CD4-positive, CD25-positive, alpha-beta regulatory T cell (primary cell): ENCODE measurements at regions not wholly inside any gene's neighbourhood (a gene's known extent, or its start where the extent isn't known, plus 50 kb on each side); places are given as distances from the start of the nearest gene placed in this dataset.
"Not testable (repeated sequence)": the region's sequence is repeated elsewhere in the genome, so short reads cannot be mapped to it uniquely, and the experiment has no call there.

ENCODE experiments used
- ATAC-seq, 2 donors: fragments of 150-1000 bp; cut with Tn5 transposase; one replicate each; pipeline ENCODE4 v1.10.0; 2021; ENCODE audit warnings: low read depth in 2 of 2, moderate number of reproducible peaks in 2 of 2, moderate library complexity in 1 of 2
- DNase-seq, 3 donors: peaks; one replicate each; pipeline versions ENCODE4 v3.0.0 to v3.0.0-alpha.2; 2012 to 2022; ENCODE audit warnings: mixed read lengths in 1 of 3
- H3K27ac ChIP-seq: one replicate; pipeline ENCODE4 v1.7.0; 2013; ENCODE audit warnings: mild to moderate bottlenecking, low read length; ENCODE audit not compliant: insufficient read depth, poor library complexity, severe bottlenecking
- H3K27me3 ChIP-seq: one replicate; pipeline ENCODE4 v1.7.0; 2013; ENCODE audit warnings: low read length; ENCODE audit not compliant: control insufficient read depth, insufficient read depth
- H3K36me3 ChIP-seq: one replicate; pipeline ENCODE4 v1.7.0; 2013; ENCODE audit warnings: mild to moderate bottlenecking, low read length, moderate library complexity; ENCODE audit not compliant: control insufficient read depth, insufficient read depth
- H3K4me1 ChIP-seq: 2 replicates; pipeline ENCODE4 v1.7.0; 2013; ENCODE audit warnings: mild to moderate bottlenecking, low read length; ENCODE audit not compliant: insufficient read depth, control insufficient read depth, poor library complexity, severe bottlenecking
- H3K4me3 ChIP-seq: one replicate; pipeline ENCODE4 v1.7.0; 2013; ENCODE audit warnings: low read depth, mild to moderate bottlenecking, low read length, moderate library complexity
- H3K9me3 ChIP-seq, 2 experiments: 1 replicate in 1 of 2; 2 replicates in 1 of 2; pipeline ENCODE4 v1.7.0; 2013; ENCODE audit warnings: low read length in 2 of 2, mild to moderate bottlenecking in 1 of 2, moderate library complexity in 1 of 2; ENCODE audit not compliant: control insufficient read depth in 2 of 2
- H3K27ac Mint-ChIP-seq, 3 donors: one replicate each; pipeline ENCODE4 v1.8.0; 2020 to 2022; ENCODE audit warnings: mild to moderate bottlenecking in 3 of 3, mixed read lengths in 3 of 3, moderate library complexity in 2 of 3
- H3K27me3 Mint-ChIP-seq: one replicate; pipeline ENCODE4 v1.8.0; 2022; ENCODE audit warnings: mild to moderate bottlenecking, mixed read lengths
- H3K36me3 Mint-ChIP-seq: one replicate; pipeline ENCODE4 v1.8.0; 2020; ENCODE audit warnings: mixed read lengths
- H3K4me1 Mint-ChIP-seq, 4 donors: one replicate each; pipeline ENCODE4 v1.8.0; 2020 to 2022; ENCODE audit warnings: mixed read lengths in 4 of 4, mild to moderate bottlenecking in 1 of 4
- H3K4me3 Mint-ChIP-seq, 4 donors: one replicate each; pipeline ENCODE4 v1.8.0; 2020 to 2022; ENCODE audit warnings: mild to moderate bottlenecking in 4 of 4, mixed read lengths in 4 of 4, moderate library complexity in 3 of 4
- H3K9me3 Mint-ChIP-seq, 7 donors: one replicate each; pipeline ENCODE4 v1.8.0; 2020 to 2022; ENCODE audit warnings: mixed read lengths in 7 of 7, mild to moderate bottlenecking in 3 of 7, moderate library complexity in 2 of 7

DNA sequence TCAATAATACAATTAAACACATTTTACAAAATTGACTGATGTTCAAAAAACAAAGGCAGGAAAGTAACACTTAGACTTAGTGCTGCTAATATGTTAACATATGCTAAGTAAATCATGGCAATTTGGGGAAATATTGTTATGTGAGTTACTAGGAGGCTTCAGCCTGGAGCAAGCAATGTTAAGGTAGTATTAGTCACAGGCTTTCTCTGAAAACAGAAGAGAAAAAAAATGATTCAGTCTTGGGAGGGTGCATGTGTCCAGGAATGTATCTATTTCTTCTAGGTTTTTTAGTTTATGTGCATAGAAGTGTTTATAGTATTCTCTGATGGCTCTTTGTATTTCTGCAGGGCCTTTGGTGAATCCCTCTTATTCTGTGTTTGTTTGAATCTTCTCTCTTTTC, 345.8 kb upstream of the TFPI start:
- DNase-seq, result no peak
- Histone ChIP-seq H3K4me3 (no peak overlapping the region), H3K9me3 (no peaks in the 10 kb centered on the region), H3K36me3 (no peaks in the 10 kb centered on the region), H3K4me1 (no peaks in the 10 kb centered on the region), H3K27me3 (no peaks in the 10 kb centered on the region), H3K27ac (no peak overlapping the region)
- no peak for ATAC-seq
- no peaks in the 10 kb centered on the region for H3K27me3 Mint-ChIP-seq
- H3K4me1 Mint-ChIP-seq, result no peaks in the 10 kb centered on the region
- H3K4me3 Mint-ChIP-seq, result no peak overlapping the region
- peaks cover 0 to 12% (median 3%) of the 10 kb centered on the region in 7 donors for H3K9me3 Mint-ChIP-seq
- H3K36me3 Mint-ChIP-seq, result no peaks in the 10 kb centered on the region
- no peak overlapping the region for H3K27ac Mint-ChIP-seq

DNA sequence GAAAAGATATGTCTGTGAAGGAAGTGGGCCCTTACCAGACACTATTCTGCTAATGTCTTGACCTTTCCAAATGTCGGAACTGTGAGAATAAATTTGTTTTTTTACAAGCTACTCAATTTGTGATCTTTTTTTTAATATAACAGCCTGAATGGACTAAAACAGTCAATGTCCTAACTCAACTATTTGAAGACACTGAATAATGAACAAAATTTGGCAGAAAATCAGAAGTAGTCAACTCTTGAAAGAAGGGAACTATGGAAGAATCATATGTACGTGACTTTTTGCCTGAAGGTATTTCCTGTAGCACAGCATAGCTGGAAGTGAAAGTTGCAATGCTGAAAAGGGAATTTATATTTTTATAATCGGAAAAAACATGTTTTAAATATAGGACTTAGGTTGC, 351.8 kb upstream of the TFPI start:
- Histone ChIP-seq H3K27me3 (no peaks in the 10 kb centered on the region), H3K4me1 (no peaks in the 10 kb centered on the region), H3K9me3 (no peaks in the 10 kb centered on the region), H3K36me3 (no peaks in the 10 kb centered on the region), H3K27ac (no peak overlapping the region), H3K4me3 (no peak overlapping the region)
- Mint-ChIP-seq H3K27ac (no peak overlapping the region), H3K4me1 (no peaks in the 10 kb centered on the region), H3K4me3 (no peak overlapping the region), H3K36me3 (no peaks in the 10 kb centered on the region), H3K27me3 (no peaks in the 10 kb centered on the region), H3K9me3 (peaks cover 0 to 7% (median 3%) of the 10 kb centered on the region in 7 donors)
- ATAC-seq, result no peak
- DNase-seq, result no peak

DNA sequence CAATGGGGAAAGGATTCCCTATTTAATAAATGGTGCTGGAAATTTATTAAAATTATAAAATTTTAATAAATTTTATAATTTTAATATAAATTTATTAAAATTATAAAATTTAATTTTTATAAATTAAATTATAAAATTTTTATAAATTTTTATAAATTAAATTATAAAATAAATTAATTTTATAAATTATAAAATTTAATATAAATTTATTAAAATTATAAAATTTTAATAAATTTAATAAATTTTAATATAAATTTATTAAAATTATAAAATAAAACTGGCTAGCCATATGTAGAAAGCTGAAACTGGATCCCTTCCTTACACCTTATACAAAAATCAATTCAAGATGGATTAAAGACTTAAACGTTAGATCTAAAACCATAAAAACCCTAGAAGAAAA, 356.7 kb upstream of the TFPI start:
- ATAC-seq, H3K4me1 ChIP-seq, H3K27ac ChIP-seq, DNase-seq, H3K9me3 Mint-ChIP-seq, H3K9me3 ChIP-seq, H3K36me3 Mint-ChIP-seq, H3K4me3 ChIP-seq, H3K4me1 Mint-ChIP-seq, H3K36me3 ChIP-seq, H3K27me3 Mint-ChIP-seq, H3K27me3 ChIP-seq, H3K4me3 Mint-ChIP-seq, H3K27ac Mint-ChIP-seq: not testable (repeated sequence)

DNA sequence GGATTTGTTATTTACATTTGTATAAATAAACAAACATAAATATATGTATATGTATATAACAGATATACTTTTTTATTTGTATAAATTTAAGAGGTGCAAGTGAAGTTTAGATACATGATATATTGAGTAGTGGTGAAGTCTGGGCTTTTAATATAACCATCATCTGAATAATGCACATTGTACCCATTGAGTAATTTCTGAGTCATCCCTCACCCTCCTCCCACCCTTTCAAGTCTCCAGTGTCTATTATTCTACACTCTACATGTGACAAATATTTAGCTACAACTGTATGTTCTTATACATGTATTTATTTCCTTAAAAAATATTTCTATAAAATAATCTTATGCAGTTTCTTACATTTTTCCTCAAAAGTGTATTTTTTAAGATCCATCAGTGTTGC, 358.7 kb upstream of the TFPI start:
- ATAC-seq (no peak), DNase-seq (no peak)
- H3K27ac ChIP-seq, result no peak overlapping the region
- H3K36me3 Mint-ChIP-seq, result no peaks in the 10 kb centered on the region
- H3K4me3 ChIP-seq, result no peak overlapping the region
- H3K9me3 Mint-ChIP-seq, result peaks cover 0 to 2% (median 0%) of the 10 kb centered on the region in 7 donors
- no peaks in the 10 kb centered on the region for H3K9me3 ChIP-seq
- H3K27me3 Mint-ChIP-seq, result no peaks in the 10 kb centered on the region
- no peaks in the 10 kb centered on the region for H3K27me3 ChIP-seq
- H3K4me1 Mint-ChIP-seq, result no peaks in the 10 kb centered on the region
- H3K4me3 Mint-ChIP-seq, result no peak overlapping the region
- H3K27ac Mint-ChIP-seq, result no peak overlapping the region
- no peaks in the 10 kb centered on the region for H3K36me3 ChIP-seq
- H3K4me1 ChIP-seq, result no peaks in the 10 kb centered on the region

DNA sequence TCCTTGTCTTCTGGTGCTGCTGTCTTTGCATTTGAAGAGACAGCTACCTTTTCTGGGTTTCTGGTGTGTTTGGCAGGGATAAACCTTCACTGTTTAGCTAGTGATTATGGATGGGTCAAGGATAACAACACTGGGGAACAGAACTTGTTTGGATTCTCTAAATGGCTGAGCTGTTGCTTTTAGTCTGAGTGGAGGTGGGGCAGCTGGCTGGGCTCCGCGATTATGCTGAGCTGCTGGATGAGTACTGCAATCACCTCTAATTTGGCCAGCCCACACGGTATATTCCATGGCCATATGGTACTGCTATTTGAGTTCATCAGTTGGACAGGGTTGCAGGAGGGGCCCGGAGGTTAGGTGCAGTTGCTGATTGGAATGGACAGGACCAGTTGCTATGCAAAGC, 361.6 kb upstream of the TFPI start:
- H3K9me3 Mint-ChIP-seq, result peaks cover 0 to 2% (median 0%) of the 10 kb centered on the region in 7 donors
- no peaks in the 10 kb centered on the region for H3K27me3 ChIP-seq
- no peaks in the 10 kb centered on the region for H3K4me1 ChIP-seq
- no peak overlapping the region for H3K27ac ChIP-seq
- no peak overlapping the region for H3K4me3 Mint-ChIP-seq
- H3K4me1 Mint-ChIP-seq, result no peaks in the 10 kb centered on the region
- no peaks in the 10 kb centered on the region for H3K27me3 Mint-ChIP-seq
- no peak for DNase-seq
- H3K36me3 ChIP-seq, result no peaks in the 10 kb centered on the region
- no peaks in the 10 kb centered on the region for H3K9me3 ChIP-seq
- no peaks in the 10 kb centered on the region for H3K36me3 Mint-ChIP-seq
- no peak overlapping the region for H3K4me3 ChIP-seq
- no peak for ATAC-seq
- H3K27ac Mint-ChIP-seq, result no peak overlapping the region

DNA sequence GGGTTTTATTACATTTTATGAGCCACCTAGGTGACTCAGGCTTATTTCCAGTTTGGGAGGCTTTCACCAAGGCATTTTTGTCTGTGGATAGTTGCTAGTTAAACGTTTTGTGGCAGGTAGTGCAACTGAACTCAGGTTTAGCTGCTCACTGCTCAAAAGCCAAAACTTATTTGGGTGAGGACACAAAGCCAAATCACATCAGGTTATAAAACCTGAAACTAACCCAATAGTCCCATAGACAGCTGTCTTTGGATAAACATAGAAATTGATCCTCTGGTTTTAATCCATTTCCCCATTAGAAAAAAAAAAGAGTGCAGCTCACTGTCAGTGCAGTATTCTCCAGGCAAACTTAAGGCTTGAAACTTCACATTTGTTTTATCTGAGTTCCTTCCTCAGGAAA, 362.6 kb upstream of the TFPI start:
- Mint-ChIP-seq H3K27ac (no peak overlapping the region), H3K36me3 (no peaks in the 10 kb centered on the region), H3K9me3 (peaks cover 0 to 2% (median 0%) of the 10 kb centered on the region in 7 donors), H3K4me1 (no peaks in the 10 kb centered on the region), H3K27me3 (no peaks in the 10 kb centered on the region), H3K4me3 (no peak overlapping the region)
- H3K27me3 ChIP-seq, result no peaks in the 10 kb centered on the region
- DNase-seq, result no peak
- H3K4me1 ChIP-seq, result no peaks in the 10 kb centered on the region
- H3K27ac ChIP-seq, result no peak overlapping the region
- H3K9me3 ChIP-seq, result no peaks in the 10 kb centered on the region
- no peaks in the 10 kb centered on the region for H3K36me3 ChIP-seq
- no peak for ATAC-seq
- no peak overlapping the region for H3K4me3 ChIP-seq

DNA sequence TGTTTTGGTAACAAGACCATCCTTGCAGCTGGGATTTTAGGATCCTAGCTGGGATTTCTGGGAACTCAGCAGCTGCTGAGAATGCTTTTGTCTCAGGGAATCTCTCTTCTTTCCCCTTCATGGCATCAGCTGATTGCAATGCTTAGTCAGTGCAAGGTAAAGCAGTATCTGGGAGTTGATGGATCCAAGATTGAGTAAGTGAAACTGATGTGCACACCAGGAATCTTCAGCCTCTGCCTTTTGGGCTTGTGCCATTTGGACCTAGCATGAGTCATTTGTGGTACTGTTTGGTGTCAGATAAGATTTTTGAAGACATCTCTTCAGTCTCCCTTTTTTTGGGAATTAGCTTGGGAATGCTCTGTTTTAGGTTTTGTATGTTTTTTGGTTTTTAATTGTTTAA, 363.3 kb upstream of the TFPI start:
- Mint-ChIP-seq H3K27ac (no peak overlapping the region), H3K9me3 (peaks cover 0 to 2% (median 0%) of the 10 kb centered on the region in 7 donors), H3K27me3 (no peaks in the 10 kb centered on the region), H3K4me3 (no peak overlapping the region), H3K4me1 (no peaks in the 10 kb centered on the region), H3K36me3 (no peaks in the 10 kb centered on the region)
- no peak overlapping the region for H3K27ac ChIP-seq
- ATAC-seq, result no peak
- H3K36me3 ChIP-seq, result no peaks in the 10 kb centered on the region
- no peak overlapping the region for H3K4me3 ChIP-seq
- no peaks in the 10 kb centered on the region for H3K27me3 ChIP-seq
- H3K9me3 ChIP-seq, result no peaks in the 10 kb centered on the region
- DNase-seq, result no peak
- no peaks in the 10 kb centered on the region for H3K4me1 ChIP-seq

DNA sequence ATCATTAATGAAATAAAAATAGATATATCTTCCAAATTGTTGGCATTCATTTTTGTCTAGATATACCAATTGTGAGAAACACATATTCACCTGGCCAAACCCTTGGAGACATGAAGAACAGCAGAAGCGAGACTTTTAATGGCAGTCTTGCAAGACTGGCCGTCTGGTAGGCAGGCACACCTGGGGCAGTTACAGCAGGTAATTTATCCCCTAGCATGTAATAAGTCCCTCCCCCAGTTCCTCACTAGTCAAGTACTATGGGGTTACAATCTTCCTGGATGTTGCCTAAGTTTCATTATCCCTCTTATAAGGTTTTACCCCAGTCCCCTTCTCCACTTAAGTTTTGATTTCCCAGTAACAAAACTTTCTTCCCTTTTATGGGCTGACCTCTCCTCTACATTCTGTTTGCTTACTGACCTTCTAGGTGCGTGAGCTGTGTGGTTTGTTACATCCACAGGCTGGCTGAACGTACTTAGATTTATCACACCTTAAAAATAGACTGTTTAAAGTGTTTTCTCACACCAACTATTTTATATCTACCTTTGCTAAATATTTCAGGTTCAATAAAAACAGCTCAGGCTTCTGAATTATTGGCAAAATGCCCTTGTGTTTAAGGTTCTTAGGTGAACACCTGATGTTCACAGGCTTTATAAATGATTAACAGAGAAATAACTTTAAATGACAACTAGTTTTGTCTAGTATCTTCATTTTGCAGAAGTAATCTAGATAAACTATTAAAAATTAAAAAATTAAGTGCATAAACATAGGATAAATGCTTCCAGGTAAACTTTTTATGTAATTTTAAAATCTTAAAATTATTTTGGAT, 365.0 kb upstream of the TFPI start:
- H3K4me1 Mint-ChIP-seq, result no peaks in the 10 kb centered on the region
- no peaks in the 10 kb centered on the region for H3K4me1 ChIP-seq
- ATAC-seq, result no peak
- H3K36me3 ChIP-seq, result no peaks in the 10 kb centered on the region
- H3K9me3 Mint-ChIP-seq, result peaks cover 0 to 6% (median 0%) of the 10 kb centered on the region in 7 donors
- H3K4me3 Mint-ChIP-seq, result no peak overlapping the region
- no peaks in the 10 kb centered on the region for H3K9me3 ChIP-seq
- no peak for DNase-seq
- no peak overlapping the region for H3K27ac ChIP-seq
- H3K36me3 Mint-ChIP-seq, result no peaks in the 10 kb centered on the region
- H3K27me3 ChIP-seq, result no peaks in the 10 kb centered on the region
- H3K27ac Mint-ChIP-seq, result no peak overlapping the region
- no peak overlapping the region for H3K4me3 ChIP-seq
- no peaks in the 10 kb centered on the region for H3K27me3 Mint-ChIP-seq
